GM21447 (cell line): ENCODE measurements at regions not wholly inside any gene's neighbourhood (a gene's known extent, or its start where the extent isn't known, plus 50 kb on each side); places are given as distances from the start of the nearest gene placed in this dataset.
"Not testable (repeated sequence)": the region's sequence is repeated elsewhere in the genome, so short reads cannot be mapped to it uniquely, and the experiment has no call there.

Experiments used
- ATAC-seq: cut with Tn5 transposase; IDR thresholded peaks from one replicate; pipeline ENCODE4 v1.9.1; 2021; ENCODE audit not compliant: unreplicated experiment

DNA sequence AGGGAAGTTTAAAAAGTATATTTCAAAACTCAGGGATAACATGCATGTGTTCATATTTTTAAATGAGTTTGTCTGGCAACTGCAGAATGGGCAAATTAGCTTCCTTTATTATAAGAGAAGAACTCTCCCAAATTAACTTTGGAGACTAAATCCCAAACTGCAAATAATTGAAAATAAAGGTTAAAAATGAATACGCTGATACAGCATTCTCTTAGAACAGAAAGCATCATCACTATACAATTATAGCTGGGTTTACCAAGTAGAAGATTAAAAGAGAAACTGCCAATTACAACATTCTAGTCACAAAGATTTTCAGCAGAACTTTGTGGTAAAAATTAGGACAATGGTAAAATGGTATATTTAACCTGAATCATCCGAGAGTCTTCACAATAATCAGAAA, 73.3 kb downstream of the OLFM4 start:
- ATAC-seq, result no peak

- no peak for ATAC-seq
These were observed 75.5 kb downstream of the OLFM4 start for GRCh38 chr13:53104136-53104535.

GRCh38 chr13:53105477-53105876, 76.9 kb downstream of the OLFM4 start:
- ATAC-seq, result no peak

- ATAC-seq, result no peak
These were observed 77.3 kb downstream of the OLFM4 start for GRCh38 chr13:53105890-53106289.

- ATAC-seq, result no peak
These were observed 81.6 kb downstream of the OLFM4 start for GRCh38 chr13:53110181-53110580.

DNA sequence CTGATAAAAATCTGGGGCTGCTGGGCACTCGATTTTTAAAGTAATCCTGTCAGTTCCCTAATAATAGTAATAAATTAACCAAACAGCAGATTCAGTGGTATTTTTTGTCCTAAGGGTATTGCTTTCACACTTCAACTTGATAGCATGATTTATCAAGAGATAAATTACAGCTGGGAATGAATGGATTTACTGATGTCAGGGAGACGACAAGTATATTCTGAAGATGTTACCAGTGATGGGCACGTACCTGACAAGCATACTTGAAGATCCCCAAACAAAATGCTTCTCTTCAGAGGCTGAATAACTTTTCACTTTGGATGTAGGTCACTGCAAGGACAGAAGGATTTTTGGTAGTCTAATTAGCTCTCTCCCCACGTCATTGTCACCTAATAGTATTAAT, 82.0 kb downstream of the OLFM4 start:
- no peak for ATAC-seq

GRCh38 chr13:53112522-53112921, 83.9 kb downstream of the OLFM4 start:
- no peak for ATAC-seq

DNA sequence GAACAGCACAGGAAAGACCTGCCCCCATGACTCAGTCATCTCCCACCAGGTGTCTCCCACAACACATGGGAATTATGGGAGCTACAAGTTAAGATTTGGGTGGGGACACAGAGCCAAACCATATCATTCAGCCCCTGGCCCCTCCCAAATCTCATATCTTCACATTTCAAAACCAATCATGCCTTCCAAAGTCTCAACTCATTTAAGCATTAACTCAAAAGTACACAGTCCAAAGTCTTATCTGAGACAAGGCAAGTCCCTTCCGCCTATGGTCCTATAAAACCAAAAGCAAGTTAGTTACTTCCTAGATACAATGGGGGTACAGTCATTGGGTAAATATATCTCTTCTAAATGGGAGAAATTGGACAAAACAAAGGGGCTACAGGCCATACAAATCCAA, 88.4 kb downstream of the OLFM4 start:
- ATAC-seq, result not testable (repeated sequence)

DNA sequence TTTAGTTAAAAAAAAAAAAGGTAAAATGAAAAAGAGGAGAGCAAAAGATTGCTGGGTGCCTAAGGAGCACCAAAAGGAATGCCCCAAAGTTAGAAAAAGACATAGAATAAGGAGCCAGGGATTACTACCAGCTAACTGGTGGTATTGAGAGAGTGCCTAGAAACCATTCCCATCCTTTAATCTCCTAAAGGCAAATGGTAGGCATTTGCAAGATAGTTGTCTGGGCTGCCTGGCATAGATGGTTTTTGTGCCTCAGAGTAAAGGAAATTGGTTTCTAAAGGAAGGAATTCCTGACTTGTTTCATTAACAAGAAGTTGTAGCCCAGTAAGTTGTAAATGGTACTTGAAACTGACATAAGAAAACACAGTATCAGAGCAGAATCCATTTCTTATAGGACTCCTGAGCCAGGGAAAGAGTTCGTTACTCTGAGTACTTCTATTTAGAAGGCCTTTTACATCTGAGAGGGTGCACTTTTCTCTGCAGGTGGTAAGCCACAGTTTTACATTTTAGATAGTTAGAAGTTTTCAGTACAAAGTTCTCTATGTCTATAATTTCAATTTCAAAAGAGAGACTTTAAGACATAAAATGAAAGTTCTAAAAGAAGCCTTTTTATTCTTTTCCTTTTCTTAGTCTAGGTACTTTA, 92.6 kb downstream of the OLFM4 start:
- no peak for ATAC-seq

DNA sequence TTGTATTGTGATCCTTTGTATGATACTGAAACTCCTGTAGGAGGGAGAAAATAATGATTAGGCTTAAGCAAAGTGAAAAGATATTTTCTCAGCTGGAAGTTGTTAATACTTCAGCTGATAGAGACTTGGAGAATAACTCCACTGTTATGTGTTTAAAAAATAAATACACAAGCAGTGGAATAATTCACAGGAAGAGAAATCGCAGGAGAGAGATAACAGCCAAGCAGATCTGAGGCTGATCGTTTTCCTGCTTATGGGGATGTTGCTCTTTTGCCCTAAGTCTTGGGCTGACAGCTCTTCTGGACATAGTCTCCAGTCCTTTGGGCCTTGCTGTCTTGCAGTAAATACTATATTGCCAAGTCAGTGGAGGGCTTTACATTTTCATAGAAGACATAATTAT, 93.3 kb downstream of the OLFM4 start:
- ATAC-seq, result no peak

DNA sequence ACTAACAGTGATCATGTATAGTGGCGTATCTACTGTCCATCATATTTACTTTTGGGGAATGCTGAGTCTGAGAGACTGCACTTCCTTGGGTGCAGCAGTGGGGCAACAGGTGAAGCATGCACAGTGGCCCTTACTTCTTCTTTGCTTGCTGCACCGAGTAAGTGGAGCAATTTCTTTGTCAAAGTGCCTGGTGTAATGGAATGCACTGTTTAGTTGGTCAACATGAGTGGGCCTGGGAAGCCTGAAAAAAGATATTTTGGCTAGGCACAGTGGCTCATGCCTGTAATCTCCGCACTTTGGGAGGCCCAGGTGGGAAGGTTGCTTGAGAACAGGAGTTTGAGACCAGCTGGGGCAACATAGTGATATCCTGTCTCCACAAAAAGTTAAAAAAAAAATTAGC, 94.9 kb downstream of the OLFM4 start:
- no peak for ATAC-seq

- no peak for ATAC-seq
These were observed 96.0 kb downstream of the OLFM4 start for GRCh38 chr13:53124623-53125022.

DNA sequence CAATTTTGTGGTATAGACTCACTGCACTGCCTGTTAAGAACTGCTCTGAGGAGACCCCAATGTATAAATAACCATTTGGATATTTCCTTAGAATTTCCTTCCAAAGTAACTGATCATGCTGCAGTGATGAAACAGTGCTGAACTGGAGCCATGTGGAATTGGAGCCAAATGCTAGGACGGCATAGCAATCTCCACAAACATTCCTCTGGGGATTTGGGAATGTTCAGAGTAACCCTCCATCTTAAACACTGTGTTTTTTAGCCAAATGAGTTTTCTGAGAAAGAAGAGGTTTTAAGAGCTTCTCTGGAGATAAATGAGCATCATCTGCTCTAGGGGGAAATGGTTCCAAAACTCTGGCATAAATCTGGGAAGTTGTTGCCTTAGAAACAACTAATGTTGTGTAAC, 98.2 kb downstream of the OLFM4 start:
- no peak for ATAC-seq

- ATAC-seq, result no peak
These were observed 98.8 kb downstream of the OLFM4 start for GRCh38 chr13:53127373-53127772.

DNA sequence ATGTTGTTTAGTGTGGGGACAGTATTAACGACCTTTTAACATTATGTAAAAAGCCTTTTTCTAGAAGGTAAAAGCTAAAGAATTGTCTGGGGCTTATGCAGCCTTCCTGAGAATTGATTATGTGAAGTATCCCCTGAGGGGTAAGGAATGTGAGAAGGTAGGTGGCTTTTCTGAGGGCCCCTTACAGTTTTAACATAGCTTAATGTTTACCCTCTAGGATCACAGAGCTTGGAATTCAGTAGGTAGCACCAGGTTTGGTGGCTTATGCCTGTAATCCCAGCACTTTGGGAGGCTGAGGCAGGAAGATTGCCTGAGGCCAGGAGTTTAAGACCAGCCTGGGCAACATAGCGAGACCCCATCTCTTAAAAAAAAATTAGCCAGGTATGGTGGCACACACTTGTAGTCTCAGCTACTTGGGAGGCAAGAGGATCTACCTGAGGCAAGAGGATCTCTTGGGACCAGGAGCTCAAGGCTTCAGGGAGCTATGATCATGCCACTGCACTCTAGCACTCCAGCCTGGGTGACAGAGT, 101.3 kb downstream of the OLFM4 start:
- no peak for ATAC-seq

DNA sequence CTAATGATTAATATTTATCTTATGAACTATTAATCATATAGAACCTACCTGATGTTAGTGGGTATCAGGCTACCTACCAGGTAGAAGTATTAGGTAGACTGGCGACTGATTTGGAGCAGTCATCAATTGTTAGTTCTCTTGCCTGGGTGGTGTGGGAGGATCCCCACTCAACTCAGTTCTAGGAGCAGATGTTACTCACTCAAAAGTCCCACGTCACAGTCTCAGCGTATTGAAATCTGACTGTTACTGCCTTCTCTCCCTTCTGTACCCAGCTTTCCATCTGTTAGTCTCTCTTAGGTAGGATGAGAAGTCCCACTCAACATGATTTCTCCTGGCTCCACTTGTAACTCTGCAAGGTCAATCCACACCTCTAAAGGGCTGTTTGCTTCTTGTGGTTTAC, 102.7 kb downstream of the OLFM4 start:
- no peak for ATAC-seq

DNA sequence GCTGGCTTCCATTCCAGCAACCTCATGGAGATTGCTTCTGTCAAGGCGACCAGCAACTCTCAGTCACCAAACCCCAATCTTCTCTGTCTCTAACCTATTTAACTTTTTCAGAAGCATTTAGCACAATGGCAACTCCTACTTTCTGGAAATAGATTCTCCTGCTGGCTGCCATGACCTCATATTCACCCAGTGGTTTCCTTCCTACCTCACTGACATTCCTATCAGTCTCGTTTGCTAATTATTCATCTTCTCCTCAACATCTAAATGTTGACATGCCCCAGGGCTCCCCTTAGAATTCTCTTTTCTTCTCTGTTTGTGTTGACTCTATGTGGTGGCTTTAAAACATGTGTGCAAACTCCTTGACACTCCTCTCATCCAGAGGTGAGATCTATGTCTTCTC, 106.7 kb downstream of the OLFM4 start:
- no peak for ATAC-seq

- no peak for ATAC-seq
These were observed 108.1 kb downstream of the OLFM4 start for GRCh38 chr13:53136554-53137215.

- no peak for ATAC-seq
These were observed 109.2 kb downstream of the OLFM4 start for GRCh38 chr13:53137779-53138178.

- ATAC-seq, result no peak
These were observed 109.9 kb downstream of the OLFM4 start for GRCh38 chr13:53138376-53139036.

DNA sequence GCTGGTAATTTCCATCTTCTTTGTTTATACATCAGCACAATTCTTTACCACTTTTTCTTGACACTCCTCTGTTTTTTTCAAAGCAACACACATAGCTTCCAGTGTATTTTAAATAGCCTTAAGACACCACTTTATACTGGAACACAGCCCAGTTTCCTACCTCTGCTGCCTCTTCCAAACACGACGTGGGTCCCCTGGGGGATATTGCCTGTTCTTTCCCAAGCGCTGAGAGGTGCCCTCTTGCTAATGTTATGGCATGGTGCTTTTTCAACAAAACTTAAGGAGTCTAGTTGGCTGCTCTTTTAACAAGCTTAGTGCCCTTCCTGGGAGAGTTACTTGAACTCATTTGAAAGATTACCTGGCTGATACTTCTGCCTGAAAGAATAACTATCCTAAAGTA, 112.7 kb downstream of the OLFM4 start:
- ATAC-seq, result no peak

DNA sequence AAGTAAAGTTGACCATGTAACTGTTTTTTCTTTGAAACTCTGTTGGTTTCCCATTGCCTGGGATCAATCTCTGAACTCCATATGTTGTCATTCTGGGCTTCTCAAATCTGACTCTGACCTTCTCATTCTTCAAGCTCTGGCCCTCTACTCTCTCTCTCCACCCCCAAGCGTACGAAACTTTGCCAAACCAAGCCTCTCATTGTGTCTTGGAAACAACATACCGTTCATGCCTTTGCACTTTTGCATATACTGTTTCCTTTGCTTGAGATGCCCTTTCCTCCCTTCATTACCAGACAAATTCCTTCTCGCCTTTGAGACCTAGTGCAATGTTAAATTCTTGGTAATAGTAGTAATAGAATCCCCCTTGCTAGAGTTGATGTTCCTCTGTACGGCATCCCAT, 113.7 kb downstream of the OLFM4 start:
- no peak for ATAC-seq
